ENCODE measurements at regions not wholly inside any gene's neighbourhood (a gene's known extent, or its start where the extent isn't known, plus 50 kb on each side); places are given as distances from the start of the nearest gene placed in this dataset.

DNA sequence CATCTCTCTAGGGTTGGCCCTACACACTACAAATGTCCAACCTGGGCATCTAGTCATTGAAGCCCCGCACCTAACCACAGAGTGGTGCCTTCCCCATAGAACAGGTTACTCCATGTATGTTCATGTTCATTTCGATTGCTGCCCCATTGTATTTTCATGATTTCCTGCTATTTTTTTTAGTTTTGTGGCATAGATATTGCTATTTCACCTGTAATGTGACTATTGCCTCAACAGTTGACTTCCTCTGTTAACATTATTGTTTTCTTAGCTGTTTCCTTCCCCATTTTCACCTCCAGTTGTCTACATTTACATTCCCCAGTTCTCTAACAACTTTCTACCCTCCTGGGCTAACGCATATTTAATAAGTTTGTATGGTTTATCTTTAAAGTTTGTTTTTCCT is 137.7 kb upstream of the RBMS3 start:
- no peak overlapping the region for H3K27ac Mint-ChIP-seq
- TF ChIP-seq, protein P1, sequence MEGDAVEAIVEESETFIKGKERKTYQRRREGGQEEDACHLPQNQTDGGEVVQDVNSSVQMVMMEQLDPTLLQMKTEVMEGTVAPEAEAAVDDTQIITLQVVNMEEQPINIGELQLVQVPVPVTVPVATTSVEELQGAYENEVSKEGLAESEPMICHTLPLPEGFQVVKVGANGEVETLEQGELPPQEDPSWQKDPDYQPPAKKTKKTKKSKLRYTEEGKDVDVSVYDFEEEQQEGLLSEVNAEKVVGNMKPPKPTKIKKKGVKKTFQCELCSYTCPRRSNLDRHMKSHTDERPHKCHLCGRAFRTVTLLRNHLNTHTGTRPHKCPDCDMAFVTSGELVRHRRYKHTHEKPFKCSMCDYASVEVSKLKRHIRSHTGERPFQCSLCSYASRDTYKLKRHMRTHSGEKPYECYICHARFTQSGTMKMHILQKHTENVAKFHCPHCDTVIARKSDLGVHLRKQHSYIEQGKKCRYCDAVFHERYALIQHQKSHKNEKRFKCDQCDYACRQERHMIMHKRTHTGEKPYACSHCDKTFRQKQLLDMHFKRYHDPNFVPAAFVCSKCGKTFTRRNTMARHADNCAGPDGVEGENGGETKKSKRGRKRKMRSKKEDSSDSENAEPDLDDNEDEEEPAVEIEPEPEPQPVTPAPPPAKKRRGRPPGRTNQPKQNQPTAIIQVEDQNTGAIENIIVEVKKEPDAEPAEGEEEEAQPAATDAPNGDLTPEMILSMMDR (IDR thresholded peaks at IDR 0.05), result no peak
- no peaks in the 10 kb centered on the region for H3K27me3 Mint-ChIP-seq (ENCODE audit: low read depth in 3 of 3)
- H3K36me3 Mint-ChIP-seq, result no peaks in the 10 kb centered on the region
- Histone ChIP-seq H3K27ac (ENCODE audit: low read depth in 1 of 2, low read length in 2 of 2) (no peak overlapping the region), H3K4me3 (replicated peaks in 1 of 3; ENCODE audit: low read depth in 2 of 3, low read length in 3 of 3) (no peak overlapping the region), H3K79me2 (ENCODE audit: insufficient read depth, low read length) (no peaks in the 10 kb centered on the region), H3K4me1 (ENCODE audit: control insufficient read depth in 1 of 2, insufficient read depth in 2 of 2, low read length in 2 of 2) (no peaks in the 10 kb centered on the region), H3K36me3 (replicated peaks in 1 of 2; ENCODE audit: control insufficient read depth in 1 of 2, insufficient read depth in 2 of 2, low read length in 2 of 2) (no peaks in the 10 kb centered on the region), H4K20me1 (ENCODE audit: insufficient read depth, low read length) (no peaks in the 10 kb centered on the region), H3K9me3 (replicated peaks in 1 of 2; ENCODE audit: control insufficient read depth in 1 of 2, insufficient read depth in 1 of 2, low read length in 2 of 2) (no peaks in the 10 kb centered on the region), H3K9ac (ENCODE audit: insufficient read depth, low read length, poor library complexity, severe bottlenecking) (no peak overlapping the region), H2AFZ (ENCODE audit: insufficient read depth, low read depth, low read length, poor library complexity, severe bottlenecking) (no peak overlapping the region), H3K27me3 (ENCODE audit: control insufficient read depth in 2 of 2, insufficient read depth in 2 of 2, low read length in 2 of 2) (no peaks in the 10 kb centered on the region), H3K4me2 (replicated peaks; ENCODE audit: extremely low read depth, low read length, poor library complexity, severe bottlenecking) (no peak overlapping the region)
- no peak for DNase-seq
- no peaks in the 10 kb centered on the region for H3K4me1 Mint-ChIP-seq
- intact Hi-C loops (cut with micrococcal nuclease), result no loop called here
- H3K4me3 Mint-ChIP-seq, result no peak overlapping the region
- WGBS (ENCODE audit: insufficient coverage), result no CpG with 5 or more reads among the region's 3 CpGs
- H3K9me3 Mint-ChIP-seq, result no peaks in the 10 kb centered on the region

DNA sequence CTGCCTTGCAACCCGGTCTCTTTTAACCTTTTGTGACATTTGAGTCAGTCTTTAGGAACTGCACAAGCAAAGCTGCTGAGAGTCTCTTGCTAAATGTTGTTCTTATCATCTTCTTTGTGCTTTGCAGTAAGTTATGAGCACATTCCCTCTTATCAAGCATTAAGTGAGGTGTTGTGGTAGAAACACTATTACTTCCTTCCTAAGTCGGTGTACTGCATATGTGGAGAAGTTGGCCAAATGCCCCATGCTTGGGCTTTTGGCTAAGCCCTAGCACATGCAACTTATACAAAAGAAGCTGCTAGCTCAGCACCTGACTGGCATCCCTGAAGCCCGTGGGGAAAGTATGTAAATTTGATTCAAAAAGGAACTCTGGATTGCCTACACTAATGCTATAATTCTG is 136.5 kb upstream of the RBMS3 start:
- no peak overlapping the region for H2AFZ ChIP-seq (ENCODE audit: insufficient read depth, low read depth, low read length, poor library complexity, severe bottlenecking)
- TF ChIP-seq, protein P1 (IDR thresholded peaks at IDR 0.05), result no peak
- intact Hi-C loops (cut with micrococcal nuclease), result no loop called here
- Mint-ChIP-seq H3K4me3 (no peak overlapping the region), H3K9me3 (no peaks in the 10 kb centered on the region), H3K27me3 (ENCODE audit: low read depth in 3 of 3) (no peaks in the 10 kb centered on the region), H3K4me1 (no peaks in the 10 kb centered on the region), H3K27ac (no peak overlapping the region), H3K36me3 (no peaks in the 10 kb centered on the region)
- WGBS (ENCODE audit: insufficient coverage), result 0% methylated on average over 1 of the region's 3 CpGs
- H3K27me3 ChIP-seq (ENCODE audit: control insufficient read depth in 2 of 2, insufficient read depth in 2 of 2, low read length in 2 of 2), result no peaks in the 10 kb centered on the region
- H3K36me3 ChIP-seq (replicated peaks in 1 of 2; ENCODE audit: control insufficient read depth in 1 of 2, insufficient read depth in 2 of 2, low read length in 2 of 2), result no peaks in the 10 kb centered on the region
- H3K4me1 ChIP-seq (ENCODE audit: control insufficient read depth in 1 of 2, insufficient read depth in 2 of 2, low read length in 2 of 2), result no peaks in the 10 kb centered on the region
- no peaks in the 10 kb centered on the region for H3K79me2 ChIP-seq (ENCODE audit: insufficient read depth, low read length)
- no peak for DNase-seq
- no peak overlapping the region for H3K4me3 ChIP-seq (replicated peaks in 1 of 3; ENCODE audit: low read depth in 2 of 3, low read length in 3 of 3)
- no peak overlapping the region for H3K9ac ChIP-seq (ENCODE audit: insufficient read depth, low read length, poor library complexity, severe bottlenecking)
- no peaks in the 10 kb centered on the region for H3K9me3 ChIP-seq (replicated peaks in 1 of 2; ENCODE audit: control insufficient read depth in 1 of 2, insufficient read depth in 1 of 2, low read length in 2 of 2)
- no peak overlapping the region for H3K4me2 ChIP-seq (replicated peaks; ENCODE audit: extremely low read depth, low read length, poor library complexity, severe bottlenecking)
- no peak overlapping the region for H3K27ac ChIP-seq (ENCODE audit: low read depth in 1 of 2, low read length in 2 of 2)
- no peaks in the 10 kb centered on the region for H4K20me1 ChIP-seq (ENCODE audit: insufficient read depth, low read length)

Data from CD14-positive monocyte (primary cell).